GM12878 (cell line): ENCODE measurements at regions not wholly inside any gene's neighbourhood (a gene's known extent, or its start where the extent isn't known, plus 50 kb on each side); places are given as distances from the start of the nearest gene placed in this dataset.

Source experiments
- ATAC-seq: fragments of 200-7000 bp; cut with Tn5 transposase; 3 replicates; pipeline ENCODE4 v1.9.1; 2020; ENCODE audit warnings: mild to moderate bottlenecking, moderate library complexity
- BruUV-seq: library from RNA; stranded (reverse); fragments of 400-500 nt; replicated peaks from 2 replicates; lab custom pipeline; 2021; lab: Mats Ljungman, UMichigan
- CTCF ChIA-PET: fragments of 300-600 bp; sonication (Branson Sonifier 250); formaldehyde crosslinking; extraction: SDS; loops from one replicate; lab custom pipeline; 2021; ENCODE audit warnings: inconsistent platforms; lab: Yijun Ruan, JAX
- POLR2A ChIA-PET: fragments of 350-600 bp; formaldehyde crosslinking; extraction: SDS; loops from one replicate; lab custom pipeline; 2021; ENCODE audit warnings: inconsistent platforms; lab: Charles Lee
- RAD21 ChIA-PET: fragments of 300-600 bp; sonication (Branson Sonifier 250); formaldehyde crosslinking; loops from one replicate; lab custom pipeline; 2023; ENCODE audit warnings: antibody characterized with exemption; ENCODE audit not compliant: unreplicated experiment; lab: Charles Lee
- SMC1A ChIA-PET: fragments of 300-600 bp; sonication (Branson Sonifier 250); formaldehyde crosslinking; loops from one replicate; lab custom pipeline; 2023; ENCODE audit not compliant: unreplicated experiment, uncharacterized antibody; lab: Charles Lee
- DNase-seq: peaks from one replicate; pipeline ENCODE4 v3.0.0-alpha.2; 2011; ENCODE audit warnings: low read depth, low spot score
- FAIRE-seq: peaks from 3 replicates; lab custom pipeline; 2011; peaks lifted over from hg19 to GRCh38; lab: Jason Lieb, UNC
- H2AFZ ChIP-seq: 2 replicates; pipeline ENCODE4 v1.6.0; 2011; ENCODE audit warnings: low read depth, low read length, control low read depth; ENCODE audit not compliant: control insufficient read depth
- H3K27ac ChIP-seq: 2 replicates; pipeline ENCODE4 v1.5.1; 2011; ENCODE audit warnings: control low read depth; ENCODE audit not compliant: control insufficient read depth, insufficient read depth
- H3K27me3 ChIP-seq, 2 experiments: replicated peaks in 1 of 2; 2 replicates each; pipeline versions ENCODE4 v1.6.0 to v1.6.1; 2011; ENCODE audit warnings: low read length in 1 of 2; ENCODE audit not compliant: control insufficient read depth in 2 of 2, insufficient read depth in 2 of 2
- H3K36me3 ChIP-seq, 2 experiments: 2 replicates each; pipeline ENCODE4 v1.5.1; 2011; ENCODE audit warnings: low read length in 1 of 2; ENCODE audit not compliant: control insufficient read depth in 2 of 2, insufficient read depth in 2 of 2
- H3K4me1 ChIP-seq: 2 replicates; pipeline ENCODE4 v1.6.1; 2011; ENCODE audit warnings: mild to moderate bottlenecking, low read length, moderate library complexity, mixed read lengths; ENCODE audit not compliant: control insufficient read depth, insufficient read depth
- H3K4me2 ChIP-seq: 2 replicates; pipeline ENCODE4 v1.6.0; 2011; ENCODE audit warnings: control low read depth; ENCODE audit not compliant: control insufficient read depth, insufficient read depth
- H3K4me3 ChIP-seq: fragments of 200-600 bp; sonication (generic); 2 replicates; pipeline ENCODE4 v1.5.1; 2016
- H3K79me2 ChIP-seq: 2 replicates; pipeline ENCODE4 v1.6.0; 2011; ENCODE audit warnings: low read length; ENCODE audit not compliant: control insufficient read depth, insufficient read depth
- H3K9ac ChIP-seq: 2 replicates; pipeline ENCODE4 v1.8.0; 2011; ENCODE audit warnings: low read length, control low read depth, mixed read lengths; ENCODE audit not compliant: control insufficient read depth, insufficient read depth
- H3K9me3 ChIP-seq: replicated peaks from 3 replicates; pipeline ENCODE4 v1.5.1; 2011; ENCODE audit warnings: mild to moderate bottlenecking, low read length; ENCODE audit not compliant: control insufficient read depth, insufficient read depth
- H4K20me1 ChIP-seq: 2 replicates; pipeline ENCODE4 v1.6.0; 2011; ENCODE audit not compliant: control insufficient read depth, insufficient read depth
- HCFC1 ChIP-seq: fragments of 150-350 bp; IDR thresholded peaks from 2 replicates; pipeline ENCODE4 v1.6.1; 2014; ENCODE audit warnings: low read length
- HDAC2 ChIP-seq: fragments of 200-600 bp; sonication (generic); IDR thresholded peaks from 2 replicates; pipeline ENCODE4 v1.6.1; 2017
- KAT2A ChIP-seq: conservative IDR thresholded peaks from 2 replicates; pipeline ENCODE4 v1.6.1; 2011; ENCODE audit warnings: low read depth, low read length; ENCODE audit not compliant: control insufficient read depth
- NFYA ChIP-seq: IDR thresholded peaks from 2 replicates; pipeline ENCODE4 v1.6.1; 2011; ENCODE audit warnings: low read depth, mild to moderate bottlenecking, low read length, improper control_type of control experiment, borderline replicate concordance
- POU2F2 ChIP-seq: IDR thresholded peaks from 3 replicates; pipeline ENCODE4 v1.6.1; 2011; ENCODE audit warnings: low read depth, mild to moderate bottlenecking, low read length, borderline replicate concordance
- RBBP5 ChIP-seq: fragments of 200-600 bp; sonication (generic); conservative IDR thresholded peaks from 2 replicates; pipeline ENCODE4 v1.6.1; 2016
- SMAD1 ChIP-seq: fragments of 450-650 bp; IDR thresholded peaks from 2 replicates; pipeline ENCODE4 v1.6.1; 2018; ENCODE audit warnings: mild to moderate bottlenecking, low read depth; ENCODE audit not compliant: partially characterized antibody
- SMC3 ChIP-seq: IDR thresholded peaks from 2 replicates; pipeline ENCODE4 v1.6.1; 2011; ENCODE audit warnings: low read length, improper control_type of control experiment, borderline replicate concordance
- SREBF1 ChIP-seq: IDR thresholded peaks from 2 replicates; pipeline ENCODE4 v1.6.1; 2012; ENCODE audit warnings: mild to moderate bottlenecking, low read length
- ZZZ3 ChIP-seq: IDR thresholded peaks from 2 replicates; pipeline ENCODE4 v1.6.1; 2011; ENCODE audit warnings: low read depth; ENCODE audit not compliant: control insufficient read depth, insufficient read length
- WGBS: methylation state at CpG from one replicate; pipeline ENCODE4 v1.1.6; 2016; ENCODE audit warnings: low lambda C conversion rate; ENCODE audit not compliant: insufficient replicate concordance, insufficient coverage; ENCODE audit errors: missing lambda C conversion rate; 5-methylcytosine and 5-hydroxymethylcytosine counted together
- in situ Hi-C: fragments of 300-500 bp; cut with MboI; formaldehyde crosslinking; loops from 9 replicates; pipeline ENCODE4 v1.14.3; 2018; ENCODE audit warnings: mixed read lengths
- intact Hi-C: fragments of 100-400 bp; cut with micrococcal nuclease; formaldehyde crosslinking; loops from one replicate; pipeline ENCODE4 v1.14.2; 2022; ENCODE audit not compliant: unreplicated experiment
- TF ChIP-seq, protein P1 (sequence below): IDR thresholded peaks from 2 replicates; pipeline ENCODE4 v1.6.1; 2011; ENCODE audit warnings: borderline replicate concordance, low read depth, mild to moderate bottlenecking, moderate library complexity, low read length; ENCODE audit not compliant: insufficient read depth, poor library complexity, severe bottlenecking
- TF ChIP-seq, protein P2 (sequence below): fragments of 450-650 bp; conservative IDR thresholded peaks from 2 replicates; pipeline ENCODE4 v1.6.1; 2017; ENCODE audit warnings: mild to moderate bottlenecking, moderate library complexity
- TF ChIP-seq, protein P3 (sequence below): fragments of 450-650 bp; IDR thresholded peaks from 2 replicates; pipeline ENCODE4 v1.6.1; 2017; ENCODE audit warnings: mild to moderate bottlenecking, moderate library complexity
- TF ChIP-seq, protein P4 (sequence below): fragments of 450-650 bp; formaldehyde crosslinking; IDR thresholded peaks from 2 replicates; pipeline ENCODE4 v1.5.0; 2022; ENCODE audit warnings: mild to moderate bottlenecking, missing genetic modification characterization

GRCh38 chr10:108031505-108031904 is 867.0 kb upstream of the SORCS1 start:
- RAD21 ChIA-PET = interaction anchor here (1.2 to 2.0 kb wide), 10 partner anchors 11 to 173 kb away, joined by 3 to 16 read pairs (median 5); no protein-coding TSS in a partner anchor
- BruUV-seq = no TSS peak
- H3K36me3 ChIP-seq = no peaks in the 10 kb centered on the region
- TF ChIP-seq SREBF1 = no peak
- no peak for TF ChIP-seq RBBP5
- no peak for TF ChIP-seq POU2F2
- no peak for TF ChIP-seq SMC3
- TF ChIP-seq, protein P1, sequence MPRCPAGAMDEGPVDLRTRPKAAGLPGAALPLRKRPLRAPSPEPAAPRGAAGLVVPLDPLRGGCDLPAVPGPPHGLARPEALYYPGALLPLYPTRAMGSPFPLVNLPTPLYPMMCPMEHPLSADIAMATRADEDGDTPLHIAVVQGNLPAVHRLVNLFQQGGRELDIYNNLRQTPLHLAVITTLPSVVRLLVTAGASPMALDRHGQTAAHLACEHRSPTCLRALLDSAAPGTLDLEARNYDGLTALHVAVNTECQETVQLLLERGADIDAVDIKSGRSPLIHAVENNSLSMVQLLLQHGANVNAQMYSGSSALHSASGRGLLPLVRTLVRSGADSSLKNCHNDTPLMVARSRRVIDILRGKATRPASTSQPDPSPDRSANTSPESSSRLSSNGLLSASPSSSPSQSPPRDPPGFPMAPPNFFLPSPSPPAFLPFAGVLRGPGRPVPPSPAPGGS = no peak
- TF ChIP-seq, protein P2, sequence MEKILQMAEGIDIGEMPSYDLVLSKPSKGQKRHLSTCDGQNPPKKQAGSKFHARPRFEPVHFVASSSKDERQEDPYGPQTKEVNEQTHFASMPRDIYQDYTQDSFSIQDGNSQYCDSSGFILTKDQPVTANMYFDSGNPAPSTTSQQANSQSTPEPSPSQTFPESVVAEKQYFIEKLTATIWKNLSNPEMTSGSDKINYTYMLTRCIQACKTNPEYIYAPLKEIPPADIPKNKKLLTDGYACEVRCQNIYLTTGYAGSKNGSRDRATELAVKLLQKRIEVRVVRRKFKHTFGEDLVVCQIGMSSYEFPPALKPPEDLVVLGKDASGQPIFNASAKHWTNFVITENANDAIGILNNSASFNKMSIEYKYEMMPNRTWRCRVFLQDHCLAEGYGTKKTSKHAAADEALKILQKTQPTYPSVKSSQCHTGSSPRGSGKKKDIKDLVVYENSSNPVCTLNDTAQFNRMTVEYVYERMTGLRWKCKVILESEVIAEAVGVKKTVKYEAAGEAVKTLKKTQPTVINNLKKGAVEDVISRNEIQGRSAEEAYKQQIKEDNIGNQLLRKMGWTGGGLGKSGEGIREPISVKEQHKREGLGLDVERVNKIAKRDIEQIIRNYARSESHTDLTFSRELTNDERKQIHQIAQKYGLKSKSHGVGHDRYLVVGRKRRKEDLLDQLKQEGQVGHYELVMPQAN = no peak
- TF ChIP-seq, protein P3, sequence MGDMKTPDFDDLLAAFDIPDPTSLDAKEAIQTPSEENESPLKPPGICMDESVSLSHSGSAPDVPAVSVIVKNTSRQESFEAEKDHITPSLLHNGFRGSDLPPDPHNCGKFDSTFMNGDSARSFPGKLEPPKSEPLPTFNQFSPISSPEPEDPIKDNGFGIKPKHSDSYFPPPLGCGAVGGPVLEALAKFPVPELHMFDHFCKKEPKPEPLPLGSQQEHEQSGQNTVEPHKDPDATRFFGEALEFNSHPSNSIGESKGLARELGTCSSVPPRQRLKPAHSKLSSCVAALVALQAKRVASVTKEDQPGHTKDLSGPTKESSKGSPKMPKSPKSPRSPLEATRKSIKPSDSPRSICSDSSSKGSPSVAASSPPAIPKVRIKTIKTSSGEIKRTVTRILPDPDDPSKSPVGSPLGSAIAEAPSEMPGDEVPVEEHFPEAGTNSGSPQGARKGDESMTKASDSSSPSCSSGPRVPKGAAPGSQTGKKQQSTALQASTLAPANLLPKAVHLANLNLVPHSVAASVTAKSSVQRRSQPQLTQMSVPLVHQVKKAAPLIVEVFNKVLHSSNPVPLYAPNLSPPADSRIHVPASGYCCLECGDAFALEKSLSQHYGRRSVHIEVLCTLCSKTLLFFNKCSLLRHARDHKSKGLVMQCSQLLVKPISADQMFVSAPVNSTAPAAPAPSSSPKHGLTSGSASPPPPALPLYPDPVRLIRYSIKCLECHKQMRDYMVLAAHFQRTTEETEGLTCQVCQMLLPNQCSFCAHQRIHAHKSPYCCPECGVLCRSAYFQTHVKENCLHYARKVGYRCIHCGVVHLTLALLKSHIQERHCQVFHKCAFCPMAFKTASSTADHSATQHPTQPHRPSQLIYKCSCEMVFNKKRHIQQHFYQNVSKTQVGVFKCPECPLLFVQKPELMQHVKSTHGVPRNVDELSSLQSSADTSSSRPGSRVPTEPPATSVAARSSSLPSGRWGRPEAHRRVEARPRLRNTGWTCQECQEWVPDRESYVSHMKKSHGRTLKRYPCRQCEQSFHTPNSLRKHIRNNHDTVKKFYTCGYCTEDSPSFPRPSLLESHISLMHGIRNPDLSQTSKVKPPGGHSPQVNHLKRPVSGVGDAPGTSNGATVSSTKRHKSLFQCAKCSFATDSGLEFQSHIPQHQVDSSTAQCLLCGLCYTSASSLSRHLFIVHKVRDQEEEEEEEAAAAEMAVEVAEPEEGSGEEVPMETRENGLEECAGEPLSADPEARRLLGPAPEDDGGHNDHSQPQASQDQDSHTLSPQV = no peak
- TF ChIP-seq, protein P4, sequence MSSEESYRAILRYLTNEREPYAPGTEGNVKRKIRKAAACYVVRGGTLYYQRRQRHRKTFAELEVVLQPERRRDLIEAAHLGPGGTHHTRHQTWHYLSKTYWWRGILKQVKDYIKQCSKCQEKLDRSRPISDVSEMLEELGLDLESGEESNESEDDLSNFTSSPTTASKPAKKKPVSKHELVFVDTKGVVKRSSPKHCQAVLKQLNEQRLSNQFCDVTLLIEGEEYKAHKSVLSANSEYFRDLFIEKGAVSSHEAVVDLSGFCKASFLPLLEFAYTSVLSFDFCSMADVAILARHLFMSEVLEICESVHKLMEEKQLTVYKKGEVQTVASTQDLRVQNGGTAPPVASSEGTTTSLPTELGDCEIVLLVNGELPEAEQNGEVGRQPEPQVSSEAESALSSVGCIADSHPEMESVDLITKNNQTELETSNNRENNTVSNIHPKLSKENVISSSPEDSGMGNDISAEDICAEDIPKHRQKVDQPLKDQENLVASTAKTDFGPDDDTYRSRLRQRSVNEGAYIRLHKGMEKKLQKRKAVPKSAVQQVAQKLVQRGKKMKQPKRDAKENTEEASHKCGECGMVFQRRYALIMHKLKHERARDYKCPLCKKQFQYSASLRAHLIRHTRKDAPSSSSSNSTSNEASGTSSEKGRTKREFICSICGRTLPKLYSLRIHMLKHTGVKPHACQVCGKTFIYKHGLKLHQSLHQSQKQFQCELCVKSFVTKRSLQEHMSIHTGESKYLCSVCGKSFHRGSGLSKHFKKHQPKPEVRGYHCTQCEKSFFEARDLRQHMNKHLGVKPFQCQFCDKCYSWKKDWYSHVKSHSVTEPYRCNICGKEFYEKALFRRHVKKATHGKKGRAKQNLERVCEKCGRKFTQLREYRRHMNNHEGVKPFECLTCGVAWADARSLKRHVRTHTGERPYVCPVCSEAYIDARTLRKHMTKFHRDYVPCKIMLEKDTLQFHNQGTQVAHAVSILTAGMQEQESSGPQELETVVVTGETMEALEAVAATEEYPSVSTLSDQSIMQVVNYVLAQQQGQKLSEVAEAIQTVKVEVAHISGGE = no peak
- TF ChIP-seq ZZZ3 = no peak
- TF ChIP-seq HCFC1 = no peak
- no peak for TF ChIP-seq SMAD1
- no peak for TF ChIP-seq HDAC2
- no peak for TF ChIP-seq NFYA
- TF ChIP-seq KAT2A = no peak

More at GRCh38 chr10:108031505-108031904, 867.0 kb upstream of the SORCS1 start:
- intact Hi-C loops (no loop called here), in situ Hi-C loops (no loop called here)
- H3K4me1 ChIP-seq = no peaks in the 10 kb centered on the region
- no peaks in the 10 kb centered on the region for H3K9me3 ChIP-seq
- DNase-seq (no peak), ATAC-seq (peak; percentile 58), FAIRE-seq (no peak)
- H3K79me2 ChIP-seq = no peaks in the 10 kb centered on the region
- POLR2A ChIA-PET = interaction anchor here (1.6 kb wide), 1 partner anchor 19 kb away, joined by 9 read pairs; no protein-coding TSS in a partner anchor
- H3K9ac ChIP-seq = no peak overlapping the region
- no peak overlapping the region for H3K27ac ChIP-seq
- no peak overlapping the region for H3K4me2 ChIP-seq
- CTCF ChIA-PET = interaction anchor here (0.8 to 2.1 kb wide), 8 partner anchors 12 to 171 kb away, joined by 3 to 6 read pairs (median 4); no protein-coding TSS in a partner anchor
- H3K4me3 ChIP-seq = no peak overlapping the region
- no peak overlapping the region for H2AFZ ChIP-seq
- WGBS = 0% methylated on average over 1 of the region's 1 CpG
- H4K20me1 ChIP-seq = no peaks in the 10 kb centered on the region
- SMC1A ChIA-PET = interaction anchor here (0.9 to 3.7 kb wide), 18 partner anchors 12 to 618 kb away, joined by 3 to 25 read pairs (median 4); no protein-coding TSS in a partner anchor
- H3K27me3 ChIP-seq = no peaks in the 10 kb centered on the region
